HepG2 (cell line): ENCODE measurements at regions not wholly inside any gene's neighbourhood (a gene's known extent, or its start where the extent isn't known, plus 50 kb on each side); places are given as distances from the start of the nearest gene placed in this dataset.
A peak's percentile ranks its signal among the peaks of the same experiment; 100 is the strongest.

Experiments
- CBX2 ChIP-seq, 2 experiments: fragments of 200-600 bp in 1 of 2; sonication (generic); formaldehyde crosslinking in 1 of 2; IDR thresholded peaks; 2 replicates each; pipeline versions ENCODE4 v1.7.0 to v1.8.1; 2018 to 2022; ENCODE audit warnings: low read depth in 2 of 2, low read length in 1 of 2, mild to moderate bottlenecking in 1 of 2, missing genetic modification reagents in 1 of 2
- EEA1 ChIP-seq: sonication (generic); formaldehyde crosslinking; IDR thresholded peaks from 2 replicates; pipeline ENCODE4 v1.5.1; 2020; ENCODE audit warnings: mild to moderate bottlenecking, missing genetic modification reagents, borderline replicate concordance
- GPN1 ChIP-seq: sonication (generic); formaldehyde crosslinking; IDR thresholded peaks from 2 replicates; pipeline ENCODE4 v1.5.1; 2020; ENCODE audit warnings: missing genetic modification reagents, borderline replicate concordance
- MED8 ChIP-seq: sonication (generic); formaldehyde crosslinking; IDR thresholded peaks from 2 replicates; pipeline ENCODE4 v1.8.1; 2023; ENCODE audit warnings: mild to moderate bottlenecking, missing genetic modification reagents; ENCODE audit not compliant: insufficient replicate concordance
- NR1H2 ChIP-seq: sonication (generic); formaldehyde crosslinking; IDR thresholded peaks from 2 replicates; pipeline ENCODE4 v1.8.1; 2022; ENCODE audit warnings: low read depth, missing genetic modification reagents, borderline replicate concordance
- NR2F2 ChIP-seq: IDR thresholded peaks from 2 replicates; pipeline ENCODE4 v1.6.1; 2012; ENCODE audit warnings: low read depth, inconsistent platforms, borderline replicate concordance
- SIX4 ChIP-seq: sonication (generic); formaldehyde crosslinking; IDR thresholded peaks from 2 replicates; pipeline ENCODE4 v1.4.0; 2020; ENCODE audit warnings: missing genetic modification reagents
- TSC22D2 ChIP-seq: sonication (generic); formaldehyde crosslinking; IDR thresholded peaks from 2 replicates; pipeline ENCODE4 v1.5.1; 2020; ENCODE audit warnings: missing genetic modification reagents, mild to moderate bottlenecking, borderline replicate concordance
- ZFP36 ChIP-seq: fragments of 150-350 bp; IDR thresholded peaks from 2 replicates; pipeline ENCODE4 v1.6.1; 2018; ENCODE audit warnings: borderline replicate concordance, low read length, low read depth; ENCODE audit not compliant: partially characterized antibody
- ZFP62 ChIP-seq: sonication (generic); formaldehyde crosslinking; IDR thresholded peaks from 2 replicates; pipeline ENCODE4 v1.4.0; 2020; ENCODE audit warnings: missing genetic modification reagents
- ZNF138 ChIP-seq: sonication (generic); formaldehyde crosslinking; IDR thresholded peaks from 2 replicates; pipeline ENCODE4 v1.5.0; 2020; ENCODE audit warnings: mild to moderate bottlenecking, low read depth, missing genetic modification reagents
- TF ChIP-seq, protein P1 (sequence below): sonication (generic); formaldehyde crosslinking; IDR thresholded peaks from 2 replicates; pipeline ENCODE4 v1.5.0; 2020; ENCODE audit warnings: missing genetic modification reagents, mild to moderate bottlenecking, borderline replicate concordance
- TF ChIP-seq, protein P2 (sequence below), 2 experiments: sonication (generic) in 1 of 2; formaldehyde crosslinking in 1 of 2; IDR thresholded peaks; 2 replicates each; pipeline versions ENCODE4 v1.4.0 to v1.6.1; 2016 to 2020; ENCODE audit warnings: borderline replicate concordance in 1 of 2, low read depth in 1 of 2, mild to moderate bottlenecking in 1 of 2, missing genetic modification reagents in 1 of 2
- TF ChIP-seq, protein P3 (sequence below): sonication (generic); formaldehyde crosslinking; IDR thresholded peaks from 2 replicates; pipeline ENCODE4 v1.9.0; 2021; ENCODE audit warnings: mild to moderate bottlenecking, missing genetic modification reagents
- TF ChIP-seq, protein P4 (sequence below): IDR thresholded peaks from 2 replicates; pipeline ENCODE4 v1.6.1; 2016; ENCODE audit warnings: low read depth, control low read depth

DNA sequence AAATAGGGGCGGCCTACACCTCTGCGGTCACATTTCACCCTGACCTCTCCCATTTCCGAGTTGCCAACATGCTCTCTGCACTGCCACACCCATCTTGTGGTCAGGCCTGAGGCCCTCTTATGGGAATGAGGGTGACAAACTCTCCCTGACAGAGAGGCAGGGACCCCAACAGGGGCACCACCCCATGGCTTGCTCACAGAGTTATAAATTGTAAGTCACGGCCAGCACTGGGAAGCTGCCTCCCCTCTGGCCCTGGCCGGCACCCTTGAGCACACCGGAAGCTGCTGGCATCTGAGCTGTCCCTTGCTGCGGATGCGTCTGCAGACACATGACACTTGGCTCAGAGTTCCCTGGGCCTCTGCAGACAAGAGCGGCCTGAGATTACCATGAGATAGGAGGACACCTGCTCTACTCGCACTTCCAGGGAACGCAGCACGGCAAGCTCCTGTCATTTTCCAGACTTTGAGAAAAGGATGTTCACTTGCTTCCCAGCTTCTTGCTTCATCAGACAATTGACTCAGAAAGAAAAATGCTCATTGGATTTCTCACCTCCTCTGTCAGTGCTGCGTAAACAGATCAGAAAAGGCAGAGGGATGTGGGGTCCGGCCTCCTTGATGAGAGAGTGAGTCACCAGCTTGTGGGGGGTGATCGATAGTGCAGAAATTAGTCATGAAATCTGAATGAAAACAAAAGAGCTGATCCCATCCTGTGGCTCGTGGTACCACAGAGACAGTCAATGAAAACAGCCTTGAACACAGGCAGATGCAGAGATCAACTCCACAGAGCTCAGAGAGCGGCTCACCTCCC is 269.8 kb downstream of the SYK start (continued):
- peak; percentile 66; the same call in 1 of the 2 replicates for TF ChIP-seq TSC22D2 (CRISPR knock-in tag)
- TF ChIP-seq, protein P1, sequence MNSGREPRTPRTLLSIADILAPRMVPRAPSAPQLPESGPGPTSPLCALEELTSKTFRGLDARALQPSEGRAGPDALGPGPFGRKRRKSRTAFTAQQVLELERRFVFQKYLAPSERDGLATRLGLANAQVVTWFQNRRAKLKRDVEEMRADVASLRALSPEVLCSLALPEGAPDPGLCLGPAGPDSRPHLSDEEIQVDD, result peak; percentile 53; the same call in 1 of the 2 replicates
- no peak for TF ChIP-seq ZFP36
- TF ChIP-seq, protein P2, sequence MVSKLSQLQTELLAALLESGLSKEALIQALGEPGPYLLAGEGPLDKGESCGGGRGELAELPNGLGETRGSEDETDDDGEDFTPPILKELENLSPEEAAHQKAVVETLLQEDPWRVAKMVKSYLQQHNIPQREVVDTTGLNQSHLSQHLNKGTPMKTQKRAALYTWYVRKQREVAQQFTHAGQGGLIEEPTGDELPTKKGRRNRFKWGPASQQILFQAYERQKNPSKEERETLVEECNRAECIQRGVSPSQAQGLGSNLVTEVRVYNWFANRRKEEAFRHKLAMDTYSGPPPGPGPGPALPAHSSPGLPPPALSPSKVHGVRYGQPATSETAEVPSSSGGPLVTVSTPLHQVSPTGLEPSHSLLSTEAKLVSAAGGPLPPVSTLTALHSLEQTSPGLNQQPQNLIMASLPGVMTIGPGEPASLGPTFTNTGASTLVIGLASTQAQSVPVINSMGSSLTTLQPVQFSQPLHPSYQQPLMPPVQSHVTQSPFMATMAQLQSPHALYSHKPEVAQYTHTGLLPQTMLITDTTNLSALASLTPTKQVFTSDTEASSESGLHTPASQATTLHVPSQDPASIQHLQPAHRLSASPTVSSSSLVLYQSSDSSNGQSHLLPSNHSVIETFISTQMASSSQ (IDR thresholded peaks at IDR 0.05; ENCODE audit: low read depth), result no peak
- TF ChIP-seq, protein P2 (CRISPR knock-in tag; IDR thresholded peaks at IDR 0.05; ENCODE audit: borderline replicate concordance), result no peak
- no peak for TF ChIP-seq MED8 (CRISPR knock-in tag)
- TF ChIP-seq GPN1, result no peak
- TF ChIP-seq ZFP62 (CRISPR knock-in tag), result no peak
- TF ChIP-seq ZNF138, result no peak
- peak; percentile 68; the same call in 1 of the 2 replicates for TF ChIP-seq SIX4
- TF ChIP-seq, protein P3, sequence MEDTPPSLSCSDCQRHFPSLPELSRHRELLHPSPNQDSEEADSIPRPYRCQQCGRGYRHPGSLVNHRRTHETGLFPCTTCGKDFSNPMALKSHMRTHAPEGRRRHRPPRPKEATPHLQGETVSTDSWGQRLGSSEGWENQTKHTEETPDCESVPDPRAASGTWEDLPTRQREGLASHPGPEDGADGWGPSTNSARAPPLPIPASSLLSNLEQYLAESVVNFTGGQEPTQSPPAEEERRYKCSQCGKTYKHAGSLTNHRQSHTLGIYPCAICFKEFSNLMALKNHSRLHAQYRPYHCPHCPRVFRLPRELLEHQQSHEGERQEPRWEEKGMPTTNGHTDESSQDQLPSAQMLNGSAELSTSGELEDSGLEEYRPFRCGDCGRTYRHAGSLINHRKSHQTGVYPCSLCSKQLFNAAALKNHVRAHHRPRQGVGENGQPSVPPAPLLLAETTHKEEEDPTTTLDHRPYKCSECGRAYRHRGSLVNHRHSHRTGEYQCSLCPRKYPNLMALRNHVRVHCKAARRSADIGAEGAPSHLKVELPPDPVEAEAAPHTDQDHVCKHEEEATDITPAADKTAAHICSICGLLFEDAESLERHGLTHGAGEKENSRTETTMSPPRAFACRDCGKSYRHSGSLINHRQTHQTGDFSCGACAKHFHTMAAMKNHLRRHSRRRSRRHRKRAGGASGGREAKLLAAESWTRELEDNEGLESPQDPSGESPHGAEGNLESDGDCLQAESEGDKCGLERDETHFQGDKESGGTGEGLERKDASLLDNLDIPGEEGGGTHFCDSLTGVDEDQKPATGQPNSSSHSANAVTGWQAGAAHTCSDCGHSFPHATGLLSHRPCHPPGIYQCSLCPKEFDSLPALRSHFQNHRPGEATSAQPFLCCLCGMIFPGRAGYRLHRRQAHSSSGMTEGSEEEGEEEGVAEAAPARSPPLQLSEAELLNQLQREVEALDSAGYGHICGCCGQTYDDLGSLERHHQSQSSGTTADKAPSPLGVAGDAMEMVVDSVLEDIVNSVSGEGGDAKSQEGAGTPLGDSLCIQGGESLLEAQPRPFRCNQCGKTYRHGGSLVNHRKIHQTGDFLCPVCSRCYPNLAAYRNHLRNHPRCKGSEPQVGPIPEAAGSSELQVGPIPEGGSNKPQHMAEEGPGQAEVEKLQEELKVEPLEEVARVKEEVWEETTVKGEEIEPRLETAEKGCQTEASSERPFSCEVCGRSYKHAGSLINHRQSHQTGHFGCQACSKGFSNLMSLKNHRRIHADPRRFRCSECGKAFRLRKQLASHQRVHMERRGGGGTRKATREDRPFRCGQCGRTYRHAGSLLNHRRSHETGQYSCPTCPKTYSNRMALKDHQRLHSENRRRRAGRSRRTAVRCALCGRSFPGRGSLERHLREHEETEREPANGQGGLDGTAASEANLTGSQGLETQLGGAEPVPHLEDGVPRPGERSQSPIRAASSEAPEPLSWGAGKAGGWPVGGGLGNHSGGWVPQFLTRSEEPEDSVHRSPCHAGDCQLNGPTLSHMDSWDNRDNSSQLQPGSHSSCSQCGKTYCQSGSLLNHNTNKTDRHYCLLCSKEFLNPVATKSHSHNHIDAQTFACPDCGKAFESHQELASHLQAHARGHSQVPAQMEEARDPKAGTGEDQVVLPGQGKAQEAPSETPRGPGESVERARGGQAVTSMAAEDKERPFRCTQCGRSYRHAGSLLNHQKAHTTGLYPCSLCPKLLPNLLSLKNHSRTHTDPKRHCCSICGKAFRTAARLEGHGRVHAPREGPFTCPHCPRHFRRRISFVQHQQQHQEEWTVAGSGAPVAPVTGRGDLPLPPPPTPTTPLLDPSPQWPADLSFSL (CRISPR knock-in tag), result peak; percentile 38
- no peak for TF ChIP-seq EEA1 (CRISPR knock-in tag)
- no peak for TF ChIP-seq NR1H2 (CRISPR knock-in tag)
- no peak for TF ChIP-seq NR2F2
- TF ChIP-seq, protein P4, sequence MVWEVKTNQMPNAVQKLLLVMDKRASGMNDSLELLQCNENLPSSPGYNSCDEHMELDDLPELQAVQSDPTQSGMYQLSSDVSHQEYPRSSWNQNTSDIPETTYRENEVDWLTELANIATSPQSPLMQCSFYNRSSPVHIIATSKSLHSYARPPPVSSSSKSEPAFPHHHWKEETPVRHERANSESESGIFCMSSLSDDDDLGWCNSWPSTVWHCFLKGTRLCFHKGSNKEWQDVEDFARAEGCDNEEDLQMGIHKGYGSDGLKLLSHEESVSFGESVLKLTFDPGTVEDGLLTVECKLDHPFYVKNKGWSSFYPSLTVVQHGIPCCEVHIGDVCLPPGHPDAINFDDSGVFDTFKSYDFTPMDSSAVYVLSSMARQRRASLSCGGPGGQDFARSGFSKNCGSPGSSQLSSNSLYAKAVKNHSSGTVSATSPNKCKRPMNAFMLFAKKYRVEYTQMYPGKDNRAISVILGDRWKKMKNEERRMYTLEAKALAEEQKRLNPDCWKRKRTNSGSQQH (CRISPR knock-in tag), result peak; percentile 57
- no peak for TF ChIP-seq CBX2 (IDR thresholded peaks at IDR 0.05; ENCODE audit: low read depth, low read length)
- TF ChIP-seq CBX2 (CRISPR knock-in tag; IDR thresholded peaks at IDR 0.05; ENCODE audit: low read depth), result no peak
